MCF 10A (cell line): ENCODE measurements at regions not wholly inside any gene's neighbourhood (a gene's known extent, or its start where the extent isn't known, plus 50 kb on each side); places are given as distances from the start of the nearest gene placed in this dataset.

Experiments used
- BruUV-seq: library from RNA; stranded (reverse); fragments of 400-500 nt; replicated peaks from 2 replicates; lab custom pipeline; 2021; lab: Mats Ljungman, UMichigan
- CTCF ChIA-PET: fragments of 300-600 bp; sonication (Branson Sonifier 250); formaldehyde crosslinking; extraction: SDS; loops from one replicate; lab custom pipeline; 2021; ENCODE audit warnings: antibody characterized with exemption, inconsistent platforms; lab: Yijun Ruan, JAX
- POLR2A ChIA-PET: fragments of 300-600, 350-650 bp; sonication (Branson Sonifier 250); formaldehyde crosslinking; extraction: SDS; loops from one replicate; lab custom pipeline; 2020; ENCODE audit warnings: antibody characterized with exemption, inconsistent platforms; lab: Yijun Ruan, JAX
- DNase-seq: peaks from one replicate; pipeline ENCODE4 v3.0.0-alpha.2; 2018; ENCODE audit not compliant: unreplicated experiment
- H3K27ac Mint-ChIP-seq: one replicate; pipeline ENCODE4 v1.8.0; 2022; ENCODE audit warnings: mild to moderate bottlenecking, low read depth, mixed read lengths; ENCODE audit not compliant: unreplicated experiment
- H3K27me3 Mint-ChIP-seq: one replicate; pipeline ENCODE4 v1.8.0; 2022; ENCODE audit warnings: mixed read lengths; ENCODE audit not compliant: insufficient read depth, unreplicated experiment
- H3K36me3 Mint-ChIP-seq: one replicate; pipeline ENCODE4 v1.8.0; 2022; ENCODE audit warnings: mild to moderate bottlenecking, moderate library complexity, mixed read lengths; ENCODE audit not compliant: insufficient read depth, unreplicated experiment
- H3K4me1 Mint-ChIP-seq: one replicate; pipeline ENCODE4 v1.8.0; 2022; ENCODE audit warnings: mixed read lengths; ENCODE audit not compliant: insufficient read depth, unreplicated experiment
- H3K4me3 Mint-ChIP-seq: one replicate; pipeline ENCODE4 v1.8.0; 2022; ENCODE audit warnings: mild to moderate bottlenecking, moderate library complexity, mixed read lengths; ENCODE audit not compliant: unreplicated experiment
- H3K9me3 Mint-ChIP-seq: one replicate; pipeline ENCODE4 v1.8.0; 2022; ENCODE audit warnings: mixed read lengths; ENCODE audit not compliant: unreplicated experiment
- intact Hi-C: fragments of 100-400 bp; cut with micrococcal nuclease; formaldehyde crosslinking; loops from 2 replicates; pipeline ENCODE4 v1.14.1; 2022
- TF ChIP-seq, protein P1 (sequence below): fragments of 200-600 bp; IDR thresholded peaks from one replicate; pipeline ENCODE4 v1.8.0; 2022; ENCODE audit warnings: antibody characterized with exemption, mild to moderate bottlenecking; ENCODE audit not compliant: unreplicated experiment

DNA sequence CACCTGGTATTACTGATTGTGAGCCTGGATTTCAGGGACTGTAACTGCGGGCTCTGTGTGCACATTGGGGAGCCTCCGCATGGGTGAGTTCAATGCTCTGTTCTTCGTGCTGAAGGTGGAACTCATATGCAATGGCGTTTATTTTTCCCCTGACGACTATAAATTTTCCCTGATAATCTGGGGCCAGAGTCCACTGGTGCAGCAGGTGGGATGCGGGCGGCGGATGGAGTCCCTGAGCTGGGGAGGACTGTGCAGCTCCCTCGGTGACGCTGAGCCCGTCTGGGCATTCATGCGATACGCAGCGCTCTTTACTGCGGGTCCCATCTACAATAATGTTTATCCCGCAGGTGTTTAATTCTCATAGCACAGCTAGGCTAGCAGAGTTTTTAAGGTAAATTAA lies 181.6 kb upstream of the ALKAL2 start:
- POLR2A ChIA-PET: no interaction called here
- CTCF ChIA-PET: no interaction called here
- no peaks in the 10 kb centered on the region for H3K36me3 Mint-ChIP-seq
- peaks cover 3% of the 10 kb centered on the region for H3K27me3 Mint-ChIP-seq
- intact Hi-C loops: no loop called here
- no peak for DNase-seq
- H3K4me3 Mint-ChIP-seq: no peak overlapping the region
- peaks cover 8% of the 10 kb centered on the region for H3K9me3 Mint-ChIP-seq
- H3K4me1 Mint-ChIP-seq: no peaks in the 10 kb centered on the region
- no peak overlapping the region for H3K27ac Mint-ChIP-seq
- no TSS peak for BruUV-seq
- TF ChIP-seq, protein P1, sequence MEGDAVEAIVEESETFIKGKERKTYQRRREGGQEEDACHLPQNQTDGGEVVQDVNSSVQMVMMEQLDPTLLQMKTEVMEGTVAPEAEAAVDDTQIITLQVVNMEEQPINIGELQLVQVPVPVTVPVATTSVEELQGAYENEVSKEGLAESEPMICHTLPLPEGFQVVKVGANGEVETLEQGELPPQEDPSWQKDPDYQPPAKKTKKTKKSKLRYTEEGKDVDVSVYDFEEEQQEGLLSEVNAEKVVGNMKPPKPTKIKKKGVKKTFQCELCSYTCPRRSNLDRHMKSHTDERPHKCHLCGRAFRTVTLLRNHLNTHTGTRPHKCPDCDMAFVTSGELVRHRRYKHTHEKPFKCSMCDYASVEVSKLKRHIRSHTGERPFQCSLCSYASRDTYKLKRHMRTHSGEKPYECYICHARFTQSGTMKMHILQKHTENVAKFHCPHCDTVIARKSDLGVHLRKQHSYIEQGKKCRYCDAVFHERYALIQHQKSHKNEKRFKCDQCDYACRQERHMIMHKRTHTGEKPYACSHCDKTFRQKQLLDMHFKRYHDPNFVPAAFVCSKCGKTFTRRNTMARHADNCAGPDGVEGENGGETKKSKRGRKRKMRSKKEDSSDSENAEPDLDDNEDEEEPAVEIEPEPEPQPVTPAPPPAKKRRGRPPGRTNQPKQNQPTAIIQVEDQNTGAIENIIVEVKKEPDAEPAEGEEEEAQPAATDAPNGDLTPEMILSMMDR: no peak

DNA sequence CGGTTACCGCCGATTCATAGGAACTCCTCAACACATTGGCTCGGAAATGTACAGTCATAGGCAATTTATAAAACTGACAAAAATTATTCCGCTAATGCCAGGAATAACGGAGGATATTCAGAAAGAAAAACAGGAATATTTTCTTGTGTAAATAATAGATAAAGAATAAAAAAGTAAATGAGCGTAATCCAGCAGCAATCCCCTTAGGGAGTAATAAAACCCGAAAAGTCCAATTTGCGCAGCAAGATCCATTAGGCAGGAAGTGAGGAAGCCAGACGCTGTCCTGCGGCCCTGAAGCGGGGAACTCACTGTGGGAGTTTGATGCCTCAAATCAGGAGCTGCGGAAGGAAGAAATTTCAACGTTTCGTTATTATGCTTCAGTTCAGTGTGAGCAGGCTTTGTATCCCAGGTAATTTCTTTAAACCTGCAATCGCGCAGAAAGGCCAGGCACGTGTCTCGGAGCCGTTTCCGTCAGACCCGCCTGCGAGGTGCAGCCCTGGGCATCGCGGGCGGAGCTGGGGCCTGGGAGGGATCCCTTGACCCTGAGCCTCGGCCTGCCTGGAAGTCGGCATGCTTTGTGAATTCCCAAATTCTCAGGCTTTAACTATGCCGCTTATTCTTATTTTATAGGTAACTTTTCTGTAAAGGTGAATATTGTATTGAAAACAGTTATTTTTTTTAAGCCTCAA lies 180.9 kb upstream of the ALKAL2 start:
- ChIA-PET CTCF (no interaction called here), POLR2A (interaction anchor here (0.6 kb wide), 1 partner anchor 82 kb away, joined by 3 read pairs; no protein-coding TSS in a partner anchor)
- BruUV-seq: no TSS peak
- Mint-ChIP-seq H3K27me3 (peaks cover 10% of the 10 kb centered on the region), H3K9me3 (peaks cover 8% of the 10 kb centered on the region), H3K4me3 (no peak overlapping the region), H3K36me3 (no peaks in the 10 kb centered on the region), H3K4me1 (no peaks in the 10 kb centered on the region), H3K27ac (no peak overlapping the region)
- intact Hi-C loops: no loop called here
- DNase-seq: no peak
- TF ChIP-seq, protein P1: no peak

DNA sequence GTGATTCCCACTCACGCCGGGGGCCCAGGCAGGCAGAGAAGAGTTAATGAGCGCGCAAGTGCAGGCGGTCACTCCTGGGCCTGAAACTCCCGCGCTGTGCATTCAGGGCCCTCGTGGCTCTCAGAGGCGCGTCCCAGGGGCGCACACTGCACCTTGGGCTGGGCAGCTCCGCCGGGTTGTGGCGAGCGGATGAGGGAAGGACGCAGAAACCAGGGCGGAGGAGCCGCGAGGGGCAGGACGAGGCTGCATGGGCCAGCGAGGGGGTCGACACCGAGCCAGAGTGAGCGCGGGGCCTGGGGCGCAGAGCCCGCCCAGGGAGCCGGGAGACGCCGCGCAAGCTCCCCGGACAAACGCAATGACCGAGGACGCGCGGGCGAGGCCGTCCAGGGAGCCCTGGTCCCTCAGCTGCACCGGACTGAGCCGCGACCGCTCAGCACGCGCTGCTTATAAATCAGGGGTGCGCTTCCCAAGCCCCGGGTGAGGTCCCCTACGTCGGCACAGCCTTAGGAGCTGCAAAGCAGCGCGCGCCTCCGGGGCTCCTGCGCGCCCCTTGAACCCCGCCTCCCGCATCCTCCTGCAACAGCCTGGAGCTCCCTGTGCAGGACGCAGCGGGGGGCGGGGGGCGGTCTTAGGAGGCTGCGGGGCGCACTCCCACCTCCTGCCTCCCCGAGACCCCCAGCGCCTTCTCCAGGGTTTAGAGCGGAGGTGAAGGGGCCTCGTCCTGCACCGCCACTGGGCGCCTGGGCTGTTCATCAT lies 180.2 kb upstream of the ALKAL2 start:
- H3K4me3 Mint-ChIP-seq: no peak overlapping the region

DNA sequence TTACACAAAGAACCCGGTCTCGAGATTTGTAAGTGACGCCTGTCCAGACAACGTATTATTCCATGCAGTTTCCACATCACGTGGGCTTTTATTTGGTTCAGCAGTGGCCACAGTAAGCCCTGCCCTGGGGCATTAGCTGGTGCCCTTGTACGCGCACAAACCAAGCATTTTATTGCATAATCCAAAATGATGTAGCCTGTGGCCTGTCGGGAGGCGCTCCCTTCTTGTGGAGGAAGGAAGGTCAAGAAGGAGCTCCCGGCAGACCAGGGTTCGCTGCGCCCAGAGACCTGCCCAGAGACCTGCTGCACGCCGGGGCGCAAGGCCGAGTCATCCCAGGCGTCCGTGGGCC lies 179.6 kb upstream of the ALKAL2 start:
- CTCF ChIA-PET: no interaction called here
- DNase-seq: peak; percentile 6
- Mint-ChIP-seq H3K27ac (no peak overlapping the region), H3K4me3 (no peak overlapping the region), H3K27me3 (peaks cover 11% of the 10 kb centered on the region), H3K9me3 (no peaks in the 10 kb centered on the region), H3K4me1 (no peaks in the 10 kb centered on the region), H3K36me3 (no peaks in the 10 kb centered on the region)
- TF ChIP-seq, protein P1: no peak
- intact Hi-C loops: no loop called here
- POLR2A ChIA-PET: no interaction called here
- no TSS peak for BruUV-seq

More for the DNA sequence above, 180.2 kb upstream of the ALKAL2 start:
- H3K27ac Mint-ChIP-seq: no peak overlapping the region
- POLR2A ChIA-PET: interaction anchor here (0.6 kb wide), 1 partner anchor 81 kb away, joined by 3 read pairs; no protein-coding TSS in a partner anchor
- H3K36me3 Mint-ChIP-seq: no peaks in the 10 kb centered on the region
- H3K9me3 Mint-ChIP-seq: peaks cover 5% of the 10 kb centered on the region
- DNase-seq: no peak
- no TSS peak for BruUV-seq
- H3K27me3 Mint-ChIP-seq: peaks cover 11% of the 10 kb centered on the region
- CTCF ChIA-PET: no interaction called here
- TF ChIP-seq, protein P1: no peak
- no peaks in the 10 kb centered on the region for H3K4me1 Mint-ChIP-seq
- intact Hi-C loops: no loop called here
